HG03025 (cell line): ENCODE measurements at regions not wholly inside any gene's neighbourhood (a gene's known extent, or its start where the extent isn't known, plus 50 kb on each side); places are given as distances from the start of the nearest gene placed in this dataset.

Experiments
- ATAC-seq: cut with Tn5 transposase; IDR thresholded peaks from one replicate; pipeline ENCODE4 v1.9.1; 2021; ENCODE audit warnings: mild to moderate bottlenecking, moderate library complexity; ENCODE audit not compliant: unreplicated experiment, low FRiP score

- ATAC-seq: no peak
Measured at GRCh38 chr6:95487817-95488216, 89.5 kb upstream of the MANEA start.

- no peak for ATAC-seq
Measured at GRCh38 chr6:95489185-95489863, 88.0 kb upstream of the MANEA start.

GRCh38 chr6:95496769-95497426 is 80.4 kb upstream of the MANEA start:
- no peak for ATAC-seq

- ATAC-seq: no peak
Measured at GRCh38 chr6:95501032-95501904, 76.1 kb upstream of the MANEA start.

GRCh38 chr6:95503568-95503967 is 73.8 kb upstream of the MANEA start:
- ATAC-seq: no peak

- no peak for ATAC-seq
Measured at GRCh38 chr6:95511404-95511803, 65.9 kb upstream of the MANEA start.

GRCh38 chr6:95515975-95516374 is 61.4 kb upstream of the MANEA start:
- ATAC-seq: no peak

GRCh38 chr6:95517004-95517403 is 60.3 kb upstream of the MANEA start:
- ATAC-seq: no peak

- no peak for ATAC-seq
Measured at GRCh38 chr6:95517568-95517967, 59.8 kb upstream of the MANEA start.

GRCh38 chr6:95518630-95519227 is 58.6 kb upstream of the MANEA start:
- no peak for ATAC-seq

- no peak for ATAC-seq
Measured at GRCh38 chr6:95519228-95520037, 57.9 kb upstream of the MANEA start.

GRCh38 chr6:95521181-95521580 is 56.2 kb upstream of the MANEA start:
- no peak for ATAC-seq
